Mammary epithelial cell (primary cell): ENCODE measurements at regions not wholly inside any gene's neighbourhood (a gene's known extent, or its start where the extent isn't known, plus 50 kb on each side); places are given as distances from the start of the nearest gene placed in this dataset.

Experiments used
- CTCF ChIP-seq, 2 donors: IDR thresholded peaks in 1 of 2; conservative IDR thresholded peaks in 1 of 2; 2 replicates each; pipeline ENCODE4 v1.5.1; 2011 to 2012; ENCODE audit warnings: inconsistent platforms in 2 of 2, low read length in 2 of 2, mild to moderate bottlenecking in 2 of 2, control low read depth in 1 of 2, low read depth in 1 of 2; ENCODE audit not compliant: insufficient read depth in 1 of 2; ENCODE audit errors: extremely low read depth in 1 of 2
- EZH2 ChIP-seq: IDR thresholded peaks from 2 replicates; pipeline ENCODE4 v1.6.1; 2012; ENCODE audit warnings: low read length, inconsistent platforms, borderline replicate concordance

GRCh38 chr22:27230189-27230588 is 571.4 kb downstream of the MN1 start:
- TF ChIP-seq CTCF (conservative IDR thresholded peaks at IDR 0.05 in 1 of 2, IDR thresholded peaks at IDR 0.05 in 1 of 2; ENCODE audit: extremely low read depth in 1 of 2, insufficient read depth in 1 of 2, low read depth in 1 of 2, low read length in 2 of 2), result no peak
- TF ChIP-seq EZH2, result no peak
